ENCODE measurements at regions not wholly inside any gene's neighbourhood (a gene's known extent, or its start where the extent isn't known, plus 50 kb on each side); places are given as distances from the start of the nearest gene placed in this dataset.

DNA sequence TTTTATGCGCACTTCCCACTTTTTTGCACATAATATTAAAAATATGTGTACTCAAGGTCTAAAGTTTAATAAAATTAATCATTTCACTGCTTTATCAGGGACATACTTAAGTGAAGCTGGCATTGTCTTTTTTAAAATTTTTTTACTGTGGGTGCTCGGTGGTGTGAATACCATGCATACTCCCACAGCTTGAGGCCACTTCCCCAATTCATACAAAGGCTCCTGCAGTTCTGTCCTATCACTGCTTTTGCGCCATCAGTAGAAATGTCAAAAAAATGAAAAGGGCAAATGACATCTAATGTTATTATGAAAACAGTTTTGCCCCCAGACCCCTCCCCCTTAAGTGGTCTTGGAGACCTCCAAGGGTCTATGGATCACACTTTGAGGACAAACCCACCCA, 464.1 kb upstream of the ARID1B start:
- TF ChIP-seq TAF1 (IDR thresholded peaks at IDR 0.05; ENCODE audit: low read depth) (no peak), MXI1 (conservative IDR thresholded peaks at IDR 0.05; ENCODE audit: poor library complexity, severe bottlenecking) (no peak), RAD21 (conservative IDR thresholded peaks at IDR 0.05) (no peak), POLR2AphosphoS5 (IDR thresholded peaks at IDR 0.05) (no peak), EZH2 (IDR thresholded peaks at IDR 0.05; ENCODE audit: borderline replicate concordance, insufficient read depth, low read length, poor library complexity, severe bottlenecking) (no peak), SMC3 (conservative IDR thresholded peaks at IDR 0.05; ENCODE audit: poor library complexity) (no peak)
- TF ChIP-seq, protein P1, sequence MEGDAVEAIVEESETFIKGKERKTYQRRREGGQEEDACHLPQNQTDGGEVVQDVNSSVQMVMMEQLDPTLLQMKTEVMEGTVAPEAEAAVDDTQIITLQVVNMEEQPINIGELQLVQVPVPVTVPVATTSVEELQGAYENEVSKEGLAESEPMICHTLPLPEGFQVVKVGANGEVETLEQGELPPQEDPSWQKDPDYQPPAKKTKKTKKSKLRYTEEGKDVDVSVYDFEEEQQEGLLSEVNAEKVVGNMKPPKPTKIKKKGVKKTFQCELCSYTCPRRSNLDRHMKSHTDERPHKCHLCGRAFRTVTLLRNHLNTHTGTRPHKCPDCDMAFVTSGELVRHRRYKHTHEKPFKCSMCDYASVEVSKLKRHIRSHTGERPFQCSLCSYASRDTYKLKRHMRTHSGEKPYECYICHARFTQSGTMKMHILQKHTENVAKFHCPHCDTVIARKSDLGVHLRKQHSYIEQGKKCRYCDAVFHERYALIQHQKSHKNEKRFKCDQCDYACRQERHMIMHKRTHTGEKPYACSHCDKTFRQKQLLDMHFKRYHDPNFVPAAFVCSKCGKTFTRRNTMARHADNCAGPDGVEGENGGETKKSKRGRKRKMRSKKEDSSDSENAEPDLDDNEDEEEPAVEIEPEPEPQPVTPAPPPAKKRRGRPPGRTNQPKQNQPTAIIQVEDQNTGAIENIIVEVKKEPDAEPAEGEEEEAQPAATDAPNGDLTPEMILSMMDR (IDR thresholded peaks at IDR 0.05; ENCODE audit: poor library complexity, severe bottlenecking) = no peak

Measured in neural cell (in vitro differentiated cells).